ENCODE measurements at regions not wholly inside any gene's neighbourhood (a gene's known extent, or its start where the extent isn't known, plus 50 kb on each side); places are given as distances from the start of the nearest gene placed in this dataset.
A peak's percentile ranks its signal among the peaks of the same experiment; 100 is the strongest.
"Not testable (repeated sequence)": the region's sequence is repeated elsewhere in the genome, so short reads cannot be mapped to it uniquely, and the experiment has no call there.

GRCh38 chr11:109064618-109065311 is 357.2 kb upstream of the C11orf87 start:
- H3K9ac ChIP-seq (ENCODE audit: insufficient read depth in 1 of 2, low read depth in 2 of 2, low read length in 2 of 2); intact Hi-C loops (cut with micrococcal nuclease); BruUV-seq (replicated peaks); H3K27ac ChIP-seq (ENCODE audit: extremely low read depth, low read depth, low read length); H3K9me1 ChIP-seq (ENCODE audit: control insufficient read depth, insufficient read depth, low read length); H3K36me3 ChIP-seq (ENCODE audit: control insufficient read depth, insufficient read depth, low read length); H3K9me3 ChIP-seq (replicated peaks; ENCODE audit: control insufficient read depth, insufficient read depth, low read depth, low read length); in situ Hi-C loops (cut with MboI); H3K4me2 ChIP-seq (ENCODE audit: insufficient read depth, low read length); CTCF ChIA-PET (ENCODE audit: low intra/inter-chr PET ratio); H4K20me1 ChIP-seq (replicated peaks; ENCODE audit: control insufficient read depth, insufficient read depth, low read length); H2AFZ ChIP-seq (ENCODE audit: low read depth, low read length); H3K79me2 ChIP-seq (ENCODE audit: control insufficient read depth, insufficient read depth, low read length); H3K27me3 ChIP-seq (ENCODE audit: control insufficient read depth in 2 of 2, insufficient read depth in 2 of 2, low read length in 2 of 2); H3K4me3 ChIP-seq; H3K4me1 ChIP-seq (replicated peaks in 1 of 2; ENCODE audit: control insufficient read depth in 2 of 2, insufficient read depth in 2 of 2, low read length in 2 of 2): not testable (repeated sequence)
- DNase-seq (ENCODE audit: extremely low read depth in 1 of 4, low spot score in 3 of 4), result peak in 1 of 4 experiments; percentile 33
- FAIRE-seq, result peak; percentile 29
- peak; percentile 76 for TF ChIP-seq NFIC (IDR thresholded peaks at IDR 0.05)
- POLR2A ChIA-PET, result interaction anchor here (0.5 kb wide), 1 partner anchor 11 kb away, joined by 3 read pairs; no protein-coding TSS in a partner anchor
- ATAC-seq, result peak; percentile 52
- 5% methylated on average over 4 of the region's 5 CpGs for WGBS (ENCODE audit: insufficient coverage, low coverage, missing lambda C conversion rate)

- in situ Hi-C loops (cut with MboI) (no loop called here), intact Hi-C loops (cut with micrococcal nuclease) (no loop called here)
- Histone ChIP-seq H3K4me1 (replicated peaks in 1 of 2; ENCODE audit: control insufficient read depth in 2 of 2, insufficient read depth in 2 of 2, low read length in 2 of 2) (no peaks in the 10 kb centered on the region), H3K79me2 (ENCODE audit: control insufficient read depth, insufficient read depth, low read length) (no peaks in the 10 kb centered on the region), H3K36me3 (ENCODE audit: control insufficient read depth, insufficient read depth, low read length) (no peaks in the 10 kb centered on the region), H3K27ac (ENCODE audit: extremely low read depth, low read depth, low read length) (no peak overlapping the region), H3K4me3 (no peak overlapping the region), H3K4me2 (ENCODE audit: insufficient read depth, low read length) (no peak overlapping the region), H4K20me1 (replicated peaks; ENCODE audit: control insufficient read depth, insufficient read depth, low read length) (no peaks in the 10 kb centered on the region), H3K27me3 (ENCODE audit: control insufficient read depth in 2 of 2, insufficient read depth in 2 of 2, low read length in 2 of 2) (no peaks in the 10 kb centered on the region), H2AFZ (ENCODE audit: low read depth, low read length) (no peak overlapping the region), H3K9me1 (ENCODE audit: control insufficient read depth, insufficient read depth, low read length) (no peaks in the 10 kb centered on the region), H3K9ac (ENCODE audit: insufficient read depth in 1 of 2, low read depth in 2 of 2, low read length in 2 of 2) (no peak overlapping the region), H3K9me3 (replicated peaks; ENCODE audit: control insufficient read depth, insufficient read depth, low read depth, low read length) (no peaks in the 10 kb centered on the region)
- no TSS peak for BruUV-seq (replicated peaks)
- ATAC-seq (no peak), FAIRE-seq (no peak), DNase-seq (ENCODE audit: extremely low read depth in 1 of 4, low spot score in 3 of 4) (no peak)
- ChIA-PET POLR2A (interaction anchor here (1.2 kb wide), 1 partner anchor 12 kb away, joined by 3 read pairs; no protein-coding TSS in a partner anchor), CTCF (ENCODE audit: low intra/inter-chr PET ratio) (no interaction called here)
- no peak for TF ChIP-seq ZNF696 (CRISPR knock-in tag; conservative IDR thresholded peaks at IDR 0.05)
- TF ChIP-seq STAG1 (CRISPR knock-in tag; IDR thresholded peaks at IDR 0.05; ENCODE audit: borderline replicate concordance), result no peak
- TF ChIP-seq ZHX1 (conservative IDR thresholded peaks at IDR 0.05; ENCODE audit: low read length), result no peak
- TF ChIP-seq MYBL2 (IDR thresholded peaks at IDR 0.05; ENCODE audit: low read depth), result no peak
- TF ChIP-seq MYBL2 (CRISPR knock-in tag; IDR thresholded peaks at IDR 0.05; ENCODE audit: borderline replicate concordance), result no peak
- no peak for TF ChIP-seq KDM5B (IDR thresholded peaks at IDR 0.05; ENCODE audit: insufficient replicate concordance, low read depth, low read length)
- TF ChIP-seq EHMT2 (IDR thresholded peaks at IDR 0.05), result no peak
- TF ChIP-seq ZNF695 (CRISPR knock-in tag; IDR thresholded peaks at IDR 0.05), result no peak
- TF ChIP-seq ZNF740 (CRISPR knock-in tag; IDR thresholded peaks at IDR 0.05), result no peak
- no peak for TF ChIP-seq ZNF740 (tag; IDR thresholded peaks at IDR 0.05)
- TF ChIP-seq CTBP1 (IDR thresholded peaks at IDR 0.05; ENCODE audit: borderline replicate concordance), result no peak
- no peak for TF ChIP-seq SLC30A9 (CRISPR knock-in tag; IDR thresholded peaks at IDR 0.05)
- no peak for TF ChIP-seq ZC3H8 (IDR thresholded peaks at IDR 0.05)
- no peak for TF ChIP-seq FOXJ3 (CRISPR knock-in tag; IDR thresholded peaks at IDR 0.05)
Measured at GRCh38 chr11:109071262-109071661, 350.7 kb upstream of the C11orf87 start.
